GM21381 (cell line): ENCODE measurements at regions not wholly inside any gene's neighbourhood (a gene's known extent, or its start where the extent isn't known, plus 50 kb on each side); places are given as distances from the start of the nearest gene placed in this dataset.

Experiments
- ATAC-seq: cut with Tn5 transposase; IDR thresholded peaks from one replicate; pipeline ENCODE4 v1.9.1; 2021; ENCODE audit warnings: mild to moderate bottlenecking, moderate library complexity; ENCODE audit not compliant: unreplicated experiment

DNA sequence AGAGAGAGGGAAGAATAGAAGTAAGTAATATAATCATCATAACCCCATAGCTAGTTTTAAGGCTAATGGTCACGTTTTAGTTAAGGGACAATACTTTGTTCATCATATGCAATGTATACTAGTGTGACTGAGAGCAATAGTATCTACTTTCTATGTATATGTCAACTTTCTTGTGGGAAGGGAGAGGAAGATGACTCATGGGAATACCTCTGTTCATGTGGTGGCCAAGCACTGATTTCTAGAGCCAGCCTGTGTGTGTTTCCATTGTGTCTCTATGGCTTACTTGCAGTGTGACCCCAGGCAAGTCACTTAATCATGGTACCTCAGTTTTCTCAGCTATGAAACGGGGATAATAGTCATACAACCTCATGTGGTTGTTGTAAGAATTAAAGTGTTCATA, 639.6 kb downstream of the CETN3 start:
- ATAC-seq, result no peak

DNA sequence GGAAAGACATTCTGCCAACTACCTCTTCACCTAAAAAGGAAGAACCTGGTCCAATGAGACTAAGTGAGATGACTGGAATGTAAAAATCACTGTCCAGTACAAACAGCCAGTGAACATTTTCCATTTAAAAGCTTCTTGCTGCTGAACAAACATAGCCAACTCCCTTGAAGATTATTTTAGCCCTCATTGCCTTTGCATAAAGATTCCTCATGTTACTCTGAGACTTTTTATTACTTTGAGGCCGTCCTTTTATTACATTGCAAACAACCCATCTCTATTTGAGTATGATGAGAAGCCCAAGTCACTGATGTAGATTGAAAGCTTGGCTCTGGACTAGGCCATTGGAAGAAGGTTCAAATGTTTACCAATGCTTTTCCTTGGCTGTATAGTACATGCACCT, 649.8 kb downstream of the CETN3 start:
- no peak for ATAC-seq

DNA sequence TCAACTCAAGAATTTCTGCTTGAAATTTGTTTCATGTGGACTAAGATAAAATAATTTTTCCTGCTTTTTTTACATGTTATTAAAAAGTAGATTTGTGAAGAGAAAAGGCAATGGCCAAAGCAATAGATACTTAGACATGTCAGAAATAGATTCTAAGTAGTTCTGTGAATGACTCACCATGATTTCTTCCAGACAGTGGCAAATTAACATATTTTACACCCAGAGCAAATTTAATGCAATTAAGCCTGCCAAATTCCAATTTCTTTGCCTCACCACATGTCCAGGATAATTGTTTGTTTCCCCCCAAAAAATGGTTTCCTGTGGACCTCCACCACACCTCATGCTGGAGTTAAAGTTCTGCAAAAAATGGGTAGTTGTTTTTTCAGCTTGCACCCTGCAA, 651.4 kb downstream of the CETN3 start:
- no peak for ATAC-seq

DNA sequence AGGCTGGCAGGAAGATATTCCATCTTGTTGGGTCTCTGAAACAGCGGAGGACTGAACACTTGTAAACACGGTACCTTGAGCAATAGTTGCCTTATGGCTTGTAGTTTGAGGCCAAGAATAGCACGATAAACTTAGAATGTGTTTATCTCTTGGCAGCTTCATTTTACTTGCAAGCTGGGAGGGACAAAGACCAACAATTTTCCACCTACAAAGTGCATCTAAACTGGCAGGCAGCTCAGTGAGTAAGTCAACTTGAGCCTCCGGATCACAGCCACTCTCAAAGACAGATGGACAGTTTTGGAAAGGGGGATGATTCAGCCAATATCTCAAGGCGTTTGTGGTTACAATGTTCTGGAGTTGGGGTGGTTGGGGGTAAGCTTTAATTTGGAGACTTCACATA, 652.6 kb downstream of the CETN3 start:
- no peak for ATAC-seq

DNA sequence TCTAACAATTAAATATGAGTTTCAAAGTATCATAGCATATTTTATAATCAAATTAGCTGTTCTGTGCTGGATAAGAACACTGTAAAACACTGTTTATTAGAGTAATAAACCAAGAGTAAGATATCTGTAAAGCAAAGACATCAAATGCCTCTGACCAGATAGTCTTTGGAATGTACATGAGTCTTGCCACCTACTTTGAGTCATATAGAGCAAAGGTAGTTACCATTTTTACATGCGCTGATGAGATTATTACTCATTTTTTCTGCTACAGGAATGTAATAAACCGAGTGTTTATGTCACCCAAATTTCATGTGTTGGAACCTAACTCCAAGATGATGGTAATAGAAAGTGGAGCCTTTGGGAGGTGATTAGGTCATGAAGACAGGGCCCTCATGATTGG, 654.5 kb downstream of the CETN3 start:
- ATAC-seq, result no peak

DNA sequence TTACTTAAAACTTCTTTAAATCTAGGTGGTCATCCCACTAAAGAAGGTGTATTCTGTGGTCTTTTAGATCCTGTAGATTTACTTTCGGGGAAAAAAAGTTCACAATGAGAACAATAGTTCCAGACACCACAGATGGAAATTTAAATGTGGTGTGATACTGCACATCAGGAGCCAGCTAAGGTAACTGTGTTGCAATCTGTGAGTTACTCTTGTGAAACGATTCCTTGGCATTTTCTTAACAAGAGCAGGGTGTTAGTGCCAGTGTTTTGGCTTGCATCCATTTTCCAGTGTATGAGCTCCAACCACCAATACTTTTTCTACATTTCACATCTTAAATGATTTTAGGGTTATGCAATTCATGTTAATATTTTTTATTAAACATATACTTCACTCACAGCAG, 674.5 kb downstream of the CETN3 start:
- no peak for ATAC-seq

DNA sequence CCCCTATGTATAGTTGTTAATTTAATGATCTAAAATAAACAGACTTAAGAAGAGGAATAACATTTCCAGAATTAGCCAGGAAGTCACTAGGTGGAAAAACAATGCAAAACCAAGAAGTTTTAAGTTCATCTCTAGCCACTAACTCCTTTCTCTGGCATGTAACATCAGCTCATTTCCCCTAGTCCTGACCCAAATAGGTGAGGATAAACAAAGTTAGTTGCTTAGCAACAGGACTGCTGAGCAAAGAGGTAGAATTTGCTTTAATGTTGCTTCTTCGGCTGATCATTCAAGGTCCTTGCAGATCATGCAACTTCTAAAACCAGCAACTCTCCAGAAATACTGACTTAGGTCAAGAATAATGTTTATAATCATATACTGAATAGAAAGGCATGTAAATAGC, 675.8 kb downstream of the CETN3 start:
- no peak for ATAC-seq

DNA sequence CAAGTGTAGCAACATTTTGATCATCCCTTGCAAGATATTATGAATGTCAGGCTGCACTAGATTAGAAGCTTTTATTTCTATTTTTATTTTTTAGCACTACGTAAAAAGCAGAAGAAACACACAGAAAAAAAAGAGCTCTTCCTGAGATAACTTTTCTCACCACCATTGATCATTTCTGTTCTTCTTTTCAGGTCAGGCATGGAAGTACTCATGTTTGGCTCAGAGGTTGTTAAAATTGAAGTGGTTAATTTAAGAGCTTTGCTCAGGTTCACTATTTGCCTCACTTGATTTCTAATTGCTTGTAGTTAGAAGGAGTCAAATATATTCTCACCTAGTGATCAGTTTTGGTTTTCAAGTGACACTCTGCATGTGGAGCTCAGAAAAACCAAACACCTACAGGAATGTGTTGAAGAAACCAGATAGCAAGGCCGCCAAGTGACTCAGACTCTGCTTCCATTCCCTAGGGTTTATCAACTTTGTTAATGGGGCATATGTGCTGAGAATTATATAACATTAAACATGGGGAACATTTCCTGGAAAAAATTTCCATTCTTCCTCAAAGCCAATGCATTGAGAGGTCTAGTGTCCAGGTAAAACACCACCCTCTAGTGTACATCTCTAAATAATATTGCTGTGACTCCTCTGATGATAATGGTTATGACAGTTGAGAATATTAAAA, 679.8 kb downstream of the CETN3 start:
- peak; percentile 57 for ATAC-seq

DNA sequence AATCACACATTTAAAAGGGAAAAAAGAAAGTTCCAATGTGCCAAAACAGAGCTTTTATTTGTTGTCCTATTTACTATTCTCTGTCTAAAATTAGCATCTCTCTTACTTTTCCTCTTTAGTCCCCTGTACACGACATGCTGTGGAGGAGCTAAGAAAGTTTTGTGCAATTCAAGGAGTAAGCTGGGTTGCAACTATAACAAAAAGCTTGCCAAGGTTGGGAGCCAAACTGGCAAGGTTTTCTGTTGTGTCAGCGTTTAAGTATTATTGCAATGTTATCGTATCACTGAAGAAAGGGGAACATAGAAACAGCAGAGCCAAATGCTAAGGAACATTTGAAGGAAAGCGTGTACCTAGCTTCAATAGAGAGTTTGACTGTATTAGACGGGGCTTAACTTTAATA, 680.8 kb downstream of the CETN3 start:
- ATAC-seq, result no peak

DNA sequence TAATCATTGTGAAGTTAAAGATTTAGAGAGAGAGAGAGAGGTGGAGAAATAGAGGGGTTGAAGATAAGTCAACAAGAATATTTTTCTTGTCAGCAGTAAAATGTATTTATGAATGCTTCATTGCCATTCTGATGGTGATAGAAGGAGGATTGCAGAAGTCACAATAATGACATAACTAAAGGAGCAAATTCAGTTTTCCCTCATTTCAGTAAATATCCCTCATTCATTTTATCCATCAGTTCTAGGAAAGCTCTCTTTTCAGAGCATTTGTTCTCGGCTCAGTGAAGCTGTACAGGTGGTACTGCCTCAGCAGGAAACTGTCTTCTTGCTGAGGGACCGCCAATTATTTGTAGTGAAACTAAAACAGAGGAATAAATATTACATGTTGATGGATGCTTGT, 681.4 kb downstream of the CETN3 start:
- no peak for ATAC-seq

DNA sequence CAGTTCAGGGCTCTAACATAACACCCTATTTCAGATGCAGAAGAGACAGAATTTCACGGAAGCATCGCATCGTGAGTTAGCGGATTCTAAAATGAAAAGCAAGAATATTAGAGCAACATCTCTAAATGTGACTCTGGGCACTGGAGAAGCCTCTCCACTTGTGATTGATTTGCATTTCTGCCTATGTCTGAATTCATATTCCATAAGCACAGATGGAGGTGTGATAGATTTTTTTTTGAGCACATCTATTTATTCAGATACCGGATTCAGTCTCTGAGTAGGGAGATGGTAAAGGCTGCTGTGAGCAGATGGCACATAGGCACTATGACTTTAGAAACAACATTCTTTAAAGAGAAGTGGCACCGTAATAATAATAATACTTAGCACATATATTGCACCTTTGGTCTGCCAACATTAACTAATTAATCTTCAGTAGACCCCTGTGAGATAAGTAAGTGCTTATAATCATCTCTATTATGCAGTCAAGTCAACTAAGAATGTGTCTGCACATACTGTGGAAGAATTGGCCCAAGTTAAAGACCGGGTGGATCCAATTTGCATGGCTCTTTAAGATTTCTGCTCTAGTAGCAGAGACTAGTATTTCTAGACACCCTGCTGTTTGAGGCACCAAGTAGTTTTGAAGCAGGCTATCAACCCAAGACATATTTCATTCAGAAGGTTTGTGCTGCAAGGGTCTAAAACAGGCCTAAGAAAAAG, 685.0 kb downstream of the CETN3 start:
- ATAC-seq, result no peak

DNA sequence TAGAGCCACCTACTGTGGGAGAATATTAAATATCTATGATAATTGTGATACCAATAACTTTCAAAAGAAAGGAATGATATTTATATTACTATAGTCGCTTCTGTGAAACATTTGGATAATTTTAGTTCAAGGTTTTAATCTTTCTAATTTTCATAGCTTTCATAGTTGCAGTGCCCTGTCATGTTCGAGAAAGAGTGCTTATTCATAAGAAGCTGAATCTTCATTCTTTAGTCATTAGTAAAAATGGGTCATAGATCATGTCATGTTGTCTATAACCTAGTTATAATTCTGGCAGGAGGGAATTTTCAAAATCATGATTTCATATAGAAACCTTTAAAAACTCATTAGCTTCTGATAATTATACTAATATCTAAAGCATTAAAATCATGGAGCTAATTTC, 685.6 kb downstream of the CETN3 start:
- ATAC-seq, result no peak

DNA sequence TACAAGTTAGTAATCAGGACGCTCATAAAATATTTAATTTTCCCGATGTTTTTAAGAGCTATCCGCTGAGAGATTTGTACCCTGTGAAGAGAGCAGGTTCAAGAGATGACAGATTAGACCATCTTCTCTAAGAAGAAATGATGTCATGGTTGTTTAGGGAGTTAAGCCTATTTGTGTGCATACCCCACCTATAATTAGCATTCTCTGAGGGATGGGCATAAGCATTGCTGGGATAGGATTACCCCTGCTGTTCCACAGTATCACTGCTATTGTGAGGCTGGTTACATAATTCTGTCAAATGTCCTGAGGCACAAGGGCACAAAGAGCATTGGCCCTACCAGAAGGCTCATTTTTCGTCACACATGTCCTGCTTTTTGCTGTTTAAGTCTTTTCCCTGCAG, 687.0 kb downstream of the CETN3 start:
- ATAC-seq, result no peak

DNA sequence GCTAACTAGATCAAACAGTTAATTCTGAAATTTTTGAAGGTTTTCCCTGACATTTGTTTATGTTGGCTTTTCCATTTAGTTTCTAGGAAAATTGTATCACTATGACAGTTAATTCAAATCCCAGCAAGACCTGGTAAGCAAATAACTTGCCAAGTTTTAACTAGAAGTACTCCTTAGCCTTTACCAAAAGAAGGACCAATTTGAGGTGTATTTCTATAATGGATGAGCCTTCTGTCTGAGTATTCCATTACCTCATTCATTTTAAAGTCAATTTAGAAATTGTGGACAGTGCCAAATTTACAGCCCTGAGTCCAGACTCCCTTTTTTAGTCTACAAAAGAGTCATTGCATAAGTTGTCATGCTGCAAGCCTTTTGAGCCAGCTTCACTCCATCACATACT, 687.6 kb downstream of the CETN3 start:
- ATAC-seq, result no peak

DNA sequence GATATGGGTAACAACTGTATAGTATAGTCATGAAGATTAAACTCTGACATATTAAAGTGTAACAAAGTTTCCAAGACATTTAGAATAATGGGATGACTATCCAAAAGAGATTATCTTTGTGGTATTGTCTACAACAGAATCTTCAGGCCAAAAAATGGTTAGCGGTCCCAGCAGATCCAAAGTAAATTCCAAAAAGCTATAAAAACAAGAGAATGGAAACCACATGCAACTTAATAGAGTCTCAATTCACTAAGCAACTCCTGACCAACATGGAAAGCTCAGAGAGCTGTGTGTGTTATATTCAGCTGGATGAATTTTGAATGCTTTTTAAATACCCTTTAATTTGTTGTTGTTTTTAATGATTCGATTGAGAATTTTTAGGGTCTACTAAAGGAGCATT, 688.2 kb downstream of the CETN3 start:
- ATAC-seq, result no peak

DNA sequence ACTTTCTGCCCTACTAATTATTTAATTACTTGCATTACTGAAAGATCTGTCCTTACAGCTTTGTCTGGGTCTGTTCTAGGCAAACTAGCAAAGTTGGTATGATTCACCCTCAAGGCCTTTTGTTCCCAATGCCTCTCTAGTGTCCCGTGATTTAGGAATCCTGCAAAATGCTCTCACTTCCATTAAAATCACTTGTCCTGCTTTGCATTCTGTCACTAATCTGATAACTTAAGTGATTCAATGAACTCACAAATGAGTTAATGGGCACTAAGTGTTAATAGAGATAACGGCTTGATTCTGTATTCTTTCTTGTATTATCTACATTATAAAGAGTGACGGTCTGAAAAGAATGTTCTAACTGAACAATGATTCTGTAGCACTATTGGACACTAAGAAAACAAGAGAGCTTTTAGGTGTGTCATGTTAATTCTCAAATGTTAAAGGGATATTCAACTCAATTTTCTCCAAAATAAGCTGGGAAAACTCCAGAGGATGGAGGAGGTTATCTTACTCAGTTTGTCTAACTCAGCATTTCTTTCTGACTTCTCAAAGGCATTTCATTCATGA, 697.3 kb downstream of the CETN3 start:
- ATAC-seq, result no peak

DNA sequence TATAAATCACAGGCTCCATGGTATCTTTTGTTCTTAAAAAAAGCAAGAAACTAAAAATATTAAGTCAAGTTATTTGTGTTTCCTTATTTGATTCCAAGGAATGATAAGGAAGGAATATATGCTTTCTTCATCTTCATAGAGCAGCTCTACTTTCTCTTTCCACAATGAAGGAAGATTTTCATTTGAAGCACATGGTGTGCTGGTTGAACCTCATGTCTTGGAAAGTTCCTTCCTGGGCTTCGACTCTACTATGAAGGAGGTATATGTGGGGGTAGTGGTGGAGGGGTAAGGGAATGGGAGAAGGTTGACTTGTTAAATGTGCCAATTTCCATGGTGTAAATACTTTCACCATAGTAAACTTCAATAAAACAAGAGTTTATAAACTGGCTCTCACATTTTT, 698.0 kb downstream of the CETN3 start:
- ATAC-seq, result no peak

DNA sequence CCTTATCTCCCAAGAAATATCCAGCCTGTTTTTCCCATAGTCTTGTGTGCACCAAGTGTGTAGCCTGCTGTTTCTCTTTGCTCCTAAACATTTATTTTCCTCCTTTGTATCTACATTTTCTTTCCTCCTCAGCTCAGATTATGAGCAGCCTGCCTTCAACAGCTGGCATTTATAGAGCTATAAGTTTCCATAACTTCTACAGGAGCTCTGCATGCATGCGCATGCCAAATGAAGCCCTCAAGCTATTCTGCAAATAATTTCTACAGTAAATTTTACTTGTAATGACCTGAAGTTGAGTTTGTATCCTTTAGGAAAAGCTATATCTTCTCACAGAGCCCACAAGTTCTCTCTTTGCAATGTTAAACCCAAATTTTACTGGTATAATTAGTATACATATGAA, 699.5 kb downstream of the CETN3 start:
- no peak for ATAC-seq

DNA sequence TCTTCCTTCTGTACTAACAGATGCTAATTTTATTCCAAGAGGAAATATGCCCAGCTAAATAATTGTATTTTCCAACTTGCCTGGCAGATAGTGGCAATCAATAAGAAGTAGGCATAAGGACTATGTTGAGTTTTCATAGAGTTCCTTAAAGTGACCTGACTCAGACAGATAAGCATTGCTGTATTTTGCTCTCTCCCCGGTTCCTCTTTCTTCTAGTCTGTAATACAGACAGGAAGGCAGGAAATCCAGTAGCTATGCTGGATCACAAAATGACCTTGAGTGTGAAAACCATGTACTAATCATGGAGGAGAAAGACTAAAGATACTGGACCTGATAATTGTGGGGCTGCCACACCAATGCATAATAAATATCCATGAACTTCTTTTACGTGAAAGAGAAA, 701.7 kb downstream of the CETN3 start:
- no peak for ATAC-seq

DNA sequence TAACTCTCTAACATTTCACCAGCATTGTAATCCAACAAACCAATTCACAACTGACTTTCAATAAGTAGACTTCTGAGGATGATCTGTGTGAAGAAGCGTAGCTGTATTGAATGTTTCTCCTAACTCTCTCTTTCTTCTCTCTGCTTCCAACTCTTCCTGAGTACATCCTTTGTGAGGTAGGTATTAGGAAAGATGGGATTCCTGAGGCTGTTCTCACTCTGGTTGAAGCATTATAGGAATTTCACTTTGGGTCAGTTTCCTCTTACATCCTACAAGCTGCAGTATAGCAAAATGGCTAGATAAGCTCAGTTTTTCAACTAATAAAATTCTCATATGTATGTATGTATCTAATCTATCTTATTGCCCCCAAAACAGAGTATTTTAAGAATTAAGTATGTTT, 702.8 kb downstream of the CETN3 start:
- no peak for ATAC-seq

DNA sequence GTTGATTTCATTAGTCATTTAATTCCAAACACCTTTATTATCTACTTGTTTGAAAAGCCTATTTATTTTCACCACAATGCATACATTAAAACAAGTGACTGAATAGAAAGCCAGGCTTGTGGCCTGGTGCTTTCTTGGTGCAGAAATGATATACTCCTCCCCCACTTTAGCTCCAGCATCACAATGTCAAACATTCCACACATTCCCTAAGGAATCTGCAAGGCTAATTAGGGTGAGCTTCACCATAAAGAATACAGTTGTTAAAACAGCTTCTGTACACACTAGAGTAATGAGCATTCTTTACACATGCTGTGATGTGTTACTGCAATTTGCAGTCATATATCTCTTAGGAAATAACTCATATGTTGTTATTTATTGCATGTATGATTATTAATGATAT, 705.7 kb downstream of the CETN3 start:
- ATAC-seq, result no peak

DNA sequence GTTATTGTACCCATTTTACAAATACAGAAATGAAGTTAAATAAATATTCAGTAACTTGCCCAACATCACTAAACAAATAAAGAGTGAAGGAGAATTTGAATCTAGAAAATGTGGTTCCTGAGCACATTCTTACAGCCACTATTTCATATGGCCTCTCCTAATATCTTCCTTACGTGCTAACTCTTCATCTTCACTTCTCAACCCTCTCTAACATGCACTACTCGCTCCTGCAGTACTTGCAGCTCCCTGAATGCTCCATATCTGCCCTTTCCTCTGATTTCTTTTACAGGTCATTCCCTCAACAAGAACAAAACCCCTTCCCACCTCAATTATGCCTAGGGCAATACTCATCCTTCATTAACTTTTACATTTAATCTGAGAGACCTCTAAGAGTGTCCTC, 711.5 kb downstream of the CETN3 start:
- no peak for ATAC-seq

DNA sequence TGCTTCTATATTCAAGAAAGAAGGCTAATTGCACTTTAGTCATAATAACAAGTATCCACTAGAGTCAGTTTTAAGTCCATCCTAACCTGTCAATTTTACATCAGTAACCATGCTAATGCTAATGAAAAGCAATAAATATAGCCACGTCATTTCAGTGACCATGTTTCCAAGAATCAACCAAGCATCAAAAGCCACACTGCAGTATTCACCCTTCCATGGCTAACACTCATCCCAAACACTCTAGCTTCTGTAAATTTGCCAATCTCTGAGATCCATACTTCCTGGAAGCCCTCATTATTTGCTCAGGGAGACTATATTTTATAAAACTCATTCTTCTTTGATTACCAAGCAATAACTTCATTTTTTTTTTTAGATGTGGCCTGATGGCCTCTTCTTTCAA, 712.0 kb downstream of the CETN3 start:
- ATAC-seq, result no peak
